ENCODE measurements at regions not wholly inside any gene's neighbourhood (a gene's known extent, or its start where the extent isn't known, plus 50 kb on each side); places are given as distances from the start of the nearest gene placed in this dataset.
"Not testable (repeated sequence)": the region's sequence is repeated elsewhere in the genome, so short reads cannot be mapped to it uniquely, and the experiment has no call there.

- Histone ChIP-seq H3K27ac (no peak overlapping the region), H3K36me3 (no peaks in the 10 kb centered on the region), H3K4me1 (no peaks in the 10 kb centered on the region), H3K9me3 (no peaks in the 10 kb centered on the region), H3K4me3 (no peak overlapping the region), H3K27me3 (no peaks in the 10 kb centered on the region)
- TF ChIP-seq CTCF (IDR thresholded peaks at IDR 0.05): no peak
- DNase-seq (ENCODE audit: low spot score): no peak
Observed at GRCh38 chr7:84877943-84878570, 308.8 kb downstream of the SEMA3D start.

- DNase-seq (ENCODE audit: low spot score): no peak
- no peaks in the 10 kb centered on the region for H3K9me3 ChIP-seq
- no peaks in the 10 kb centered on the region for H3K4me1 ChIP-seq
- H3K27ac ChIP-seq: no peak overlapping the region
- H3K4me3 ChIP-seq: no peak overlapping the region
- H3K36me3 ChIP-seq: no peaks in the 10 kb centered on the region
- TF ChIP-seq CTCF (IDR thresholded peaks at IDR 0.05): no peak
- H3K27me3 ChIP-seq: no peaks in the 10 kb centered on the region
Observed at GRCh38 chr7:84876061-84876821, 310.6 kb downstream of the SEMA3D start.

GRCh38 chr7:84865560-84865959 lies 321.3 kb downstream of the SEMA3D start:
- Histone ChIP-seq H3K27me3 (no peaks in the 10 kb centered on the region), H3K27ac (no peak overlapping the region), H3K9me3 (no peaks in the 10 kb centered on the region), H3K36me3 (no peaks in the 10 kb centered on the region), H3K4me1 (no peaks in the 10 kb centered on the region), H3K4me3 (no peak overlapping the region)
- no peak for DNase-seq (ENCODE audit: low spot score)
- TF ChIP-seq CTCF (IDR thresholded peaks at IDR 0.05): no peak

GRCh38 chr7:84857336-84857735 lies 329.5 kb downstream of the SEMA3D start:
- Histone ChIP-seq H3K27me3 (no peaks in the 10 kb centered on the region), H3K27ac (no peak overlapping the region), H3K9me3 (no peaks in the 10 kb centered on the region), H3K4me1 (no peaks in the 10 kb centered on the region), H3K4me3 (no peak overlapping the region), H3K36me3 (no peaks in the 10 kb centered on the region)
- no peak for DNase-seq (ENCODE audit: low spot score)
- TF ChIP-seq CTCF (IDR thresholded peaks at IDR 0.05): no peak

GRCh38 chr7:84855758-84856157 lies 331.1 kb downstream of the SEMA3D start:
- Histone ChIP-seq H3K36me3 (no peaks in the 10 kb centered on the region), H3K4me1 (no peaks in the 10 kb centered on the region)
- TF ChIP-seq CTCF (IDR thresholded peaks at IDR 0.05): no peak

GRCh38 chr7:84848974-84849372 lies 337.9 kb downstream of the SEMA3D start:
- not testable (repeated sequence) for H3K4me1 ChIP-seq; H3K27ac ChIP-seq; H3K36me3 ChIP-seq; DNase-seq (ENCODE audit: low spot score); H3K4me3 ChIP-seq; H3K27me3 ChIP-seq; H3K9me3 ChIP-seq

More at GRCh38 chr7:84855758-84856157, 331.1 kb downstream of the SEMA3D start:
- Histone ChIP-seq H3K27ac (no peak overlapping the region), H3K9me3 (no peaks in the 10 kb centered on the region), H3K27me3 (no peaks in the 10 kb centered on the region), H3K4me3 (no peak overlapping the region)
- no peak for DNase-seq (ENCODE audit: low spot score)

Data from right atrium auricular region (tissue), 2 donors.